BJ (cell line): ENCODE measurements at regions not wholly inside any gene's neighbourhood (a gene's known extent, or its start where the extent isn't known, plus 50 kb on each side); places are given as distances from the start of the nearest gene placed in this dataset.

Source experiments
- CTCF ChIA-PET: fragments of 350-600 bp; formaldehyde crosslinking; extraction: SDS; loops from one replicate; lab custom pipeline; 2021; ENCODE audit warnings: antibody characterized with exemption, inconsistent platforms; lab: Yijun Ruan, JAX
- POLR2A ChIA-PET: fragments of 300-600 bp; sonication (Branson Sonifier 250); formaldehyde crosslinking; extraction: SDS; loops from one replicate; lab custom pipeline; 2021; ENCODE audit warnings: antibody characterized with exemption; lab: Charles Lee
- DNase-seq: peaks from one replicate; pipeline ENCODE4 v3.0.0-alpha.2; 2011; ENCODE audit warnings: low read depth
- H3K27me3 ChIP-seq: 2 replicates; pipeline ENCODE4 v1.6.0; 2011; ENCODE audit warnings: low read length; ENCODE audit not compliant: control insufficient read depth, insufficient read depth
- H3K36me3 ChIP-seq: 2 replicates; pipeline ENCODE4 v1.5.1; 2011; ENCODE audit warnings: low read length; ENCODE audit not compliant: control insufficient read depth, insufficient read depth
- H3K4me3 ChIP-seq: 2 replicates; pipeline ENCODE4 v1.5.1; 2011; ENCODE audit warnings: low read depth, mild to moderate bottlenecking, control low read depth, low read length
- CTCF ChIP-seq: IDR thresholded peaks from 2 replicates; pipeline ENCODE4 v1.5.1; 2011; ENCODE audit warnings: low read depth, mild to moderate bottlenecking, control low read depth, inconsistent platforms, low read length, moderate library complexity; ENCODE audit not compliant: insufficient read depth

- Histone ChIP-seq H3K4me3 (no peak overlapping the region), H3K27me3 (no peaks in the 10 kb centered on the region), H3K36me3 (no peaks in the 10 kb centered on the region)
- ChIA-PET CTCF (no interaction called here), POLR2A (no interaction called here)
- TF ChIP-seq CTCF, result no peak
- no peak for DNase-seq
Measured at GRCh38 chr9:86809151-86809550, 138.2 kb downstream of the GAS1 start.

- DNase-seq, result no peak
- Histone ChIP-seq H3K4me3 (no peak overlapping the region), H3K36me3 (no peaks in the 10 kb centered on the region), H3K27me3 (no peaks in the 10 kb centered on the region)
- TF ChIP-seq CTCF, result no peak
- ChIA-PET POLR2A (no interaction called here), CTCF (interaction anchor here (0.8 kb wide), 1 partner anchor 29 kb away, joined by 3 read pairs; no protein-coding TSS in a partner anchor)
Measured at GRCh38 chr9:86807367-86807976, 139.8 kb downstream of the GAS1 start.

GRCh38 chr9:86804011-86804410, 143.3 kb downstream of the GAS1 start:
- Histone ChIP-seq H3K27me3 (no peaks in the 10 kb centered on the region), H3K4me3 (no peak overlapping the region), H3K36me3 (no peaks in the 10 kb centered on the region)
- CTCF ChIA-PET, result no interaction called here
- no peak for TF ChIP-seq CTCF
- POLR2A ChIA-PET, result no interaction called here
- no peak for DNase-seq

GRCh38 chr9:86802900-86803673, 144.2 kb downstream of the GAS1 start:
- DNase-seq, result no peak
- no peak for TF ChIP-seq CTCF
- ChIA-PET CTCF (interaction anchor here (1.1 kb wide), 1 partner anchor 17 kb away, joined by 3 read pairs; no protein-coding TSS in a partner anchor), POLR2A (no interaction called here)
- no peak overlapping the region for H3K4me3 ChIP-seq
- H3K27me3 ChIP-seq, result no peaks in the 10 kb centered on the region
- no peaks in the 10 kb centered on the region for H3K36me3 ChIP-seq

GRCh38 chr9:86801246-86801645, 146.1 kb downstream of the GAS1 start:
- CTCF ChIA-PET, result interaction anchor here (0.9 to 1.2 kb wide), 2 partner anchors 13 to 524 kb away, joined by 3 read pairs; no protein-coding TSS in a partner anchor
- POLR2A ChIA-PET, result no interaction called here
- no peak for TF ChIP-seq CTCF
- no peak for DNase-seq
- Histone ChIP-seq H3K4me3 (no peak overlapping the region), H3K36me3 (no peaks in the 10 kb centered on the region), H3K27me3 (no peaks in the 10 kb centered on the region)
